BE2C (cell line): ENCODE measurements at regions not wholly inside any gene's neighbourhood (a gene's known extent, or its start where the extent isn't known, plus 50 kb on each side); places are given as distances from the start of the nearest gene placed in this dataset.

Source experiments
- DNase-seq: peaks from one replicate; pipeline ENCODE4 v3.0.0-alpha.2; 2020
- H3K27me3 ChIP-seq: fragments of 250-450 bp; sonication (Bioruptor Pico); 2 replicates; pipeline ENCODE4 v1.5.1; 2020; ENCODE audit warnings: mild to moderate bottlenecking
- H3K36me3 ChIP-seq: fragments of 250-450 bp; sonication (Bioruptor Pico); 2 replicates; pipeline ENCODE4 v1.5.1; 2020; ENCODE audit warnings: mild to moderate bottlenecking
- H3K4me1 ChIP-seq: fragments of 250-450 bp; sonication (Bioruptor Pico); 2 replicates; pipeline ENCODE4 v1.5.1; 2020
- H3K4me3 ChIP-seq: 2 replicates; pipeline ENCODE4 v1.5.1; 2011; ENCODE audit warnings: low read depth, low read length
- H3K9me3 ChIP-seq: fragments of 250-450 bp; sonication (Bioruptor Pico); 2 replicates; pipeline ENCODE4 v1.5.1; 2020
- CTCF ChIP-seq: IDR thresholded peaks from 2 replicates; pipeline ENCODE4 v1.5.1; 2012; ENCODE audit warnings: mild to moderate bottlenecking, low read depth, low read length

DNA sequence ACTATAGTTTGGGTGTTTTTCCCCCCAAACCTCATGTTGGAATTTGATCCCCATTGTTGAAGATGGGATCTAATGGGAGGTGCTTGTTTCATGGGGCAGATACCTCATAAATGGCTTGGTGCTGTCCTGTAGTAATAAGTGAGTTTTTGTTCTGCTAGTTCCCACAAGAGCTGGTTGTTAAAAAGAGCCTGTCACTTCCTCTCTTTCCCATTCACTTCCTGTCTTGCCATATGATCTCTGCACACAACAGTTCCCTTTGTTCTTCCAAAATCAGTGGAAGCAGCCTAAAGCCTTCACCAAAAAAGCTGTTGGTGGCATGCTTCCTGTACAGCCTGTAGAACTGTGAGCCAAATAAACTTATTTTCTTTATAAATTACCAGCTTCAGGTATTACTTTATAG lies 768.2 kb upstream of the VRK2 start:
- no peak for TF ChIP-seq CTCF
- no peaks in the 10 kb centered on the region for H3K36me3 ChIP-seq
- no peaks in the 10 kb centered on the region for H3K9me3 ChIP-seq
- H3K27me3 ChIP-seq: no peaks in the 10 kb centered on the region
- DNase-seq: no peak
- no peak overlapping the region for H3K4me3 ChIP-seq
- H3K4me1 ChIP-seq: no peaks in the 10 kb centered on the region

- no peak for DNase-seq
- TF ChIP-seq CTCF: no peak
- Histone ChIP-seq H3K27me3 (no peaks in the 10 kb centered on the region), H3K9me3 (no peaks in the 10 kb centered on the region), H3K4me1 (no peaks in the 10 kb centered on the region), H3K4me3 (no peak overlapping the region), H3K36me3 (no peaks in the 10 kb centered on the region)
Measured at GRCh38 chr2:57291209-57291608, 755.4 kb upstream of the VRK2 start.

DNA sequence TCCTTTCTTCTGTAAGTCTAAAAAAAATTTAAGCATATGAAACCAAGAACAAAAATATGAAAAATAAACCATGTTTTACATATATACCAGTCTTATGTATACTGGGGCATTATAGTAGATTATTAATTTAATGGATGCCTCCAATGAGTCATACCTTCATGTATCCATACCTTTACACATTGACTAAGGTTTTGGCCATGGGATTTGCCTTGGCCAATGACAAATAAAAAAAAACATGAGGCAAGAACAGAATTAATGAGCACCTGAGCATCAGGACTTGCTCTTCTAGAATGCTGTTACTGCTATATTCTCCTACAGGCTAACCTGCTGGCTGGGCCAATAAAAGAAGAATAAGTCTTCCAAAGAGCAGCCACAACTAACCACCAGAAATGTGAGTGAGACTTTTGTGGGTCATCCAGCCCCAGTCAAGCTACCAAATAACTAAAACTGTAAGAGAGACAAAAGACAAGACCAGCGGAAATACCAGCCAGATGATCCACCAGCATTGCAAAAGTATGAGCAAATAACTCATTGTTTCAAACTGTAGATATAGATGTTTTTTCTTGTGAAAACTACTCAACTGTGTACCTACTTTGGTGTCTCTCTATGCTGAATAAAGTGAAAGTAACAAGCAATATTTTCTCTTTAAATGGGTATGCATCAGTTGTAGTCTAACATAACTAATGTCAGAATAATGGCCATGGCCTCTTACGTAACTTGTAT lies 749.6 kb upstream of the VRK2 start:
- no peak for TF ChIP-seq CTCF
- Histone ChIP-seq H3K9me3 (no peaks in the 10 kb centered on the region), H3K27me3 (no peaks in the 10 kb centered on the region), H3K4me1 (no peaks in the 10 kb centered on the region), H3K4me3 (no peak overlapping the region), H3K36me3 (no peaks in the 10 kb centered on the region)
- DNase-seq: no peak

GRCh38 chr2:57313678-57314077 lies 732.9 kb upstream of the VRK2 start:
- no peaks in the 10 kb centered on the region for H3K9me3 ChIP-seq
- DNase-seq: no peak
- no peaks in the 10 kb centered on the region for H3K4me1 ChIP-seq
- H3K36me3 ChIP-seq: no peaks in the 10 kb centered on the region
- no peak for TF ChIP-seq CTCF
- no peaks in the 10 kb centered on the region for H3K27me3 ChIP-seq
- H3K4me3 ChIP-seq: no peak overlapping the region

DNA sequence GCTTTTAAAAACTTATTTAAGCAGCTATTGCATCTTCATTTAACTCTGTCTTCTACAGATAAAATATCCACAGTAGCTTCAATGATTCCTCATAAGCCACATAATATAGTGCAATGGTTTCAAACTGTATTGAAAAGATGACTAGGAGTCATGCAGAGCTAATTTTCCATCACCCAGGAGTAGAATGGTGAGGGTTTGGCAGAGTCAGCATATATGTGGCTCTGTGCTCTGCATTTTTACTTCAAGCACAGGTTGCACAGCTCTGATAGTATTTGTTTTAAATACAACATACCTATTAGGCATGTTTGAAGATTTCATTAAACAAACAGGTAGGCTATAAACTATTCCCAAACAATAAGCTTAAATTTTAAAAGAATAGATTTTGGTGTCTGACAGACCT lies 731.9 kb upstream of the VRK2 start:
- Histone ChIP-seq H3K27me3 (no peaks in the 10 kb centered on the region), H3K4me3 (no peak overlapping the region), H3K4me1 (no peaks in the 10 kb centered on the region), H3K9me3 (no peaks in the 10 kb centered on the region), H3K36me3 (no peaks in the 10 kb centered on the region)
- DNase-seq: no peak
- no peak for TF ChIP-seq CTCF

DNA sequence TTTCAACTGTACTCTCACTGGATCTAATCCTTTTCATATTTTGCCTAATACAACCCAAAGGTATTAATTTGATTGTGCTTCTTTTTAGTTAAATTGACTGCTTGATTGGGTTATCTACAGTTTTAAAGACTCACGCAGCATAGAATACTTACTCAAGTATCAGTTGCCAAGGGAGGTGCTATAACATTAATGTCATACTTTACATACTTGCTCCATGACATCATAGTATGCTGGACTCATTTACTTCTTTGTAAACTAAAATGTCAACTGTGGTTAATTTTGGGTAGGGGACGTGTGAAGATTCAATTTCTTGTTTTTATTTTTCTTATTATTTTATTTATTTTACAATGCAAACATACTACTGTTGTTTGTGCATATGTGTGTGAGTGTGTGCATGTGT lies 716.2 kb upstream of the VRK2 start:
- Histone ChIP-seq H3K27me3 (no peaks in the 10 kb centered on the region), H3K9me3 (no peaks in the 10 kb centered on the region), H3K4me3 (no peak overlapping the region), H3K4me1 (no peaks in the 10 kb centered on the region), H3K36me3 (no peaks in the 10 kb centered on the region)
- TF ChIP-seq CTCF: no peak
- no peak for DNase-seq
